Vagina (tissue), 2 donors: ENCODE measurements at regions not wholly inside any gene's neighbourhood (a gene's known extent, or its start where the extent isn't known, plus 50 kb on each side); places are given as distances from the start of the nearest gene placed in this dataset.

ENCODE experiments used
- CTCF ChIP-seq, 3 experiments: fragments of 450-650 bp in 2 of 3; fragments of 200-600 bp in 1 of 3; sonication (generic) in 1 of 3; IDR thresholded peaks; one replicate each; pipeline ENCODE4 v1.5.1; 2017 to 2019; ENCODE audit warnings: antibody characterized with exemption in 3 of 3, mild to moderate bottlenecking in 2 of 3, moderate library complexity in 2 of 3
- POLR2A ChIP-seq, 2 donors: fragments of 450-650 bp; IDR thresholded peaks; one replicate each; pipeline ENCODE4 v1.6.1; 2017; ENCODE audit warnings: antibody characterized with exemption in 2 of 2, mild to moderate bottlenecking in 2 of 2, moderate library complexity in 2 of 2

GRCh38 chr10:111511751-111512150 lies 434.9 kb downstream of the ADRA2A start:
- TF ChIP-seq CTCF (IDR thresholded peaks at IDR 0.05) (no peak), POLR2A (IDR thresholded peaks at IDR 0.05) (no peak)
